TTC549 (cell line): ENCODE measurements at regions not wholly inside any gene's neighbourhood (a gene's known extent, or its start where the extent isn't known, plus 50 kb on each side); places are given as distances from the start of the nearest gene placed in this dataset.
"Not testable (repeated sequence)": the region's sequence is repeated elsewhere in the genome, so short reads cannot be mapped to it uniquely, and the experiment has no call there.

Source experiments
- FAIRE-seq: peaks from 2 replicates; lab custom pipeline; 2012; peaks lifted over from hg19 to GRCh38; lab: Jason Lieb, UNC

DNA sequence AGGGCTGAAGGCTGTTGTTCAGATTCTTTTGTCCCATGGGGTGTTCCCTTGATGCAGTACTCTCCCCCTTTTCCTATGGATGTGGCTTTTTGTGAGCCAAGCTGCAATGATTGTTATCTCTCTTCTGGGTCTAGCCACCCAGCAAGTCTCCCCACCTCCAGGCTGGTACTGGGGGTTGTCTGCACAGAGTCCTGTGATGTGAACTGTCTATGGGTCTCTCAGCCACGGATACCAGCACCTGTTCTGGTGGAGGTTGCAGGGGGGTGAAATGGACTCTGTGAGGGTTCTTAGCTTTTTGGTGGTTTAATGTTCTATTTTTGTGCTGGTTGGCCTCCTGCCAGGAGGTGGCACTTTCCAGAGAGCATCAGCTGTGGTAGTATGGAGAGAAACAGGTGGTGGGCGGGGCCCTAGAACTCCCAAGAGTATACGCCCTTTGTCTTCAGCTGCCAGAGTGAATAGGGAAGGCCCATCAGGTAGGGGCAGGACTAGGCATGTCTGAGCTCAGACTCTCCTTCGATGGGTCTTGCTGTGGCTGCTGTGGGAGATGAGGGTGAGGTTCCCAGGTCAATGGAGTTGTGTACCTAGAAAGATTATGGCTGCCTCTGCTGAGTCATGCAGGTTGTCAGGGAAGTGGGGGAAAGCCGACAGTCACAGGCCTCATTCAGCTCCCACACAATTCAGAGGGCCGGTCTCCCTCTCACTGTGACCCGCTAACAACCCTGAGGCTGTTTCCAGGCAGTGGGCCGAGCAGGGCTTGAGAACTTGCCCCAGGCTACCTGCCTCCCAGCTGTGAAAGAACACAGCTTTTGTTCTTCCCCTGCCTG lies 87.4 kb downstream of the DLEU7 start:
- FAIRE-seq: not testable (repeated sequence)

- no peak for FAIRE-seq
These were observed 86.5 kb downstream of the DLEU7 start for GRCh38 chr13:50757008-50757407.

DNA sequence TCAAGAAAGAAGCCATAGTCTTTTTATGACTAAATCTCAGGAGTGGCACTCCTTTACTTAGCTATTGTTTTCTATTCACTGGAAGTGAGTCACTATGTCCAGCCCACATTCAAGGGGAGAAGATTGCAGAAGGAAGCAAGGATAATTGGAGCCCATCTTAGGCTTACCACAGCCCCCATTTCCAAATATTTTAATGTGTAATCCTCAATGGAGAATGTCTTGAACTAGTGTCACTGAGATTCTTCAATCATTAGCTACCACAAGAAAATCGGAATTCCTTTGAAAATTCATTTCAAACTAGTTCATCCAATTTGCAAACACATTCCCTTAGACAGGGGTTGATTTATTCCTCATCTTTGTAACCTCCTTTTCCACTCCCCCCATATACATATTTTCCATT lies 84.7 kb downstream of the DLEU7 start:
- no peak for FAIRE-seq

GRCh38 chr13:50760751-50761150 lies 82.7 kb downstream of the DLEU7 start:
- no peak for FAIRE-seq

GRCh38 chr13:50761406-50761805 lies 82.1 kb downstream of the DLEU7 start:
- no peak for FAIRE-seq

DNA sequence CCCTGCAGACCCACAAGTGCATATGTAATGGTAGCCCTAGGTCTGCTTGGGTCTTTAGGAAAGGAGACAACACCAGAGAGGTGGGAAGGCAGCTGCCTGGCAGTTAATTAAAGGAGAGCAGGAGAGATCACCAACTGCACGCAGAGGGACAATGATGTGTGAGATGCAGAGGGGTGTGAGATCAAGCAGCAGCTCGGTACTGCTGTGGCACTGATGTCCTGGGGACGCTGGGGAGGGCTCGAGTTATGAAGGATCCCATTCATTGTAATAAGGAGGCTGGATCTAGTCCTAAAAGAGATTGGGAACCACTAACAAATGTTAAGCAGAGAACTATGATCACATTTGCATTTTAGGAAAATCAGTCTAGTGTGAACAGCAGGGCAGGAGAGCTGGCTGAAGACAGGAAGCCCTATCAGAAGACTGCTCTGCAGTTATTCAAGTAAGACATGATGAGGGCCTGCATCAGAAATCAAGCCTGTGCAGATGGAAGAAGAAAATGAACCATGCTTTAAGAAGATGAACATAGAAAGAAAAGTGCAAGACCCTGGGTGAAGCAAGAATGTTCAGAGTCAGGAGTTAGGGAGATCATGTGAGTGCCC lies 80.4 kb downstream of the DLEU7 start:
- FAIRE-seq: no peak

DNA sequence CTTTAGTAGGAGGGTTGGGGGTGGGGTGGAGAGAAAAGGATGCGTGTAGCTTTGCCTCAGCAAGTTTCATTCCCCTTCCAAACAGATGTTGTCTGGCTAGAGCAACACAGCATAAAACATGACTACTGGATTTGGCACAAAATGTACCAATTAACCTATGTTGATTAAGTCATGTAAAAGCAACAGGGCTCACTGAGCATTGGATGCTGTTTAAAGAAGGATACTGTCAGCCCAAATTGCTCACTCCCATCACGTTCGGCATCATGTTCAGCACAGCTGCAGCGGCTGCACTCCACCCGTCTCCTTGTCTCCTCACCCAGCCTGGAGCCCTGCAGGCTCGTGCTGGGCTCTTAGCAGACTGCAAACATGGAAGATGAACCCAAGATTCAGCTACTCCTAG lies 77.5 kb downstream of the DLEU7 start:
- FAIRE-seq: no peak

GRCh38 chr13:50766695-50767094 lies 76.8 kb downstream of the DLEU7 start:
- FAIRE-seq: no peak

DNA sequence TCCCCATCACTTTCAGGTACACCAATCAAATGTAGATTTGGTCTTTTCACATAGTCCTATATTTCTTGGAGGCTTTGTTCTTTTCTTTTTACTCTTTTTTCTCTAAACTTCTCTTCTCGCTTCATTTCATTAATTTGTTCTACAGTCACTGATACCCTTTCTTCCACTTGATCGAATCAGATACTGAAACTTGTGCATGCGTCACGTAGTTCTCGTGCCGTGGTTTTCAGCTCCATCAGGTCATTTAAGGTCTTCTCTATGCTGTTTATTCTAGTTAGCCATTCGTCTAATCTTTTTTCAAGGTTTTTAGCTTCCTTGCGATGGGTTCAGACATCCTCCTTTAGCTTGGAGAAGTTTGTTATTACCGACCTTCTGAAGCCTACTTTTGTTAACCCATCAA lies 70.6 kb downstream of the DLEU7 start:
- not testable (repeated sequence) for FAIRE-seq
